ENCODE measurements at regions not wholly inside any gene's neighbourhood (a gene's known extent, or its start where the extent isn't known, plus 50 kb on each side); places are given as distances from the start of the nearest gene placed in this dataset.

GRCh38 chr7:22949944-22950343 lies 64.0 kb downstream of the HYCC1 start:
- TF ChIP-seq RCOR1 (IDR thresholded peaks at IDR 0.05; ENCODE audit: low read depth, low read length) (no peak), JUNB (IDR thresholded peaks at IDR 0.05) (no peak), MAFK (IDR thresholded peaks at IDR 0.05; ENCODE audit: partially characterized antibody) (no peak), RAD21 (conservative IDR thresholded peaks at IDR 0.05 in 1 of 2, IDR thresholded peaks at IDR 0.05 in 1 of 2) (no peak), POLR2A (IDR thresholded peaks at IDR 0.05; ENCODE audit: low read length) (no peak), MAZ (IDR thresholded peaks at IDR 0.05; ENCODE audit: borderline replicate concordance, low read depth, low read length) (no peak), RFX5 (IDR thresholded peaks at IDR 0.05) (no peak), NFE2L2 (conservative IDR thresholded peaks at IDR 0.05; ENCODE audit: low read length) (no peak), CTCF (IDR thresholded peaks at IDR 0.05) (no peak), HDAC2 (IDR thresholded peaks at IDR 0.05) (no peak), FOSL2 (IDR thresholded peaks at IDR 0.05) (no peak), FOSL2 (CRISPR knock-in tag; IDR thresholded peaks at IDR 0.05) (no peak)
